H9 (cell line): ENCODE measurements at regions not wholly inside any gene's neighbourhood (a gene's known extent, or its start where the extent isn't known, plus 50 kb on each side); places are given as distances from the start of the nearest gene placed in this dataset.

Experiments used
- DNase-seq: peaks from one replicate; pipeline ENCODE4 v3.0.0-alpha.2; 2017
- H2AFZ ChIP-seq: one replicate; pipeline ENCODE4 v1.6.1; 2013; ENCODE audit warnings: mild to moderate bottlenecking, low read length, control low read depth, moderate library complexity
- H2AK5ac ChIP-seq: 2 replicates; pipeline ENCODE4 v1.6.1; 2013; ENCODE audit warnings: low read length, control low read depth, mixed read lengths; ENCODE audit not compliant: insufficient read length
- H2BK120ac ChIP-seq: one replicate; pipeline ENCODE4 v1.6.1; 2013; ENCODE audit warnings: low read depth, mild to moderate bottlenecking, low read length, control low read depth, inconsistent platforms; ENCODE audit not compliant: poor library complexity, severe bottlenecking
- H2BK12ac ChIP-seq: 2 replicates; pipeline ENCODE4 v1.6.1; 2013; ENCODE audit warnings: low read length, control low read depth, mixed read lengths, low read depth; ENCODE audit not compliant: insufficient read length
- H2BK15ac ChIP-seq: 2 replicates; pipeline ENCODE4 v1.6.1; 2013; ENCODE audit warnings: low read depth, low read length, control low read depth
- H2BK20ac ChIP-seq: one replicate; pipeline ENCODE4 v1.6.1; 2013; ENCODE audit warnings: low read depth, mild to moderate bottlenecking, low read length, control low read depth, inconsistent platforms; ENCODE audit not compliant: poor library complexity, severe bottlenecking
- H2BK5ac ChIP-seq: 2 replicates; pipeline ENCODE4 v1.6.1; 2013; ENCODE audit warnings: low read length, control low read depth, mixed read lengths; ENCODE audit not compliant: insufficient read length
- H3K14ac ChIP-seq: 2 replicates; pipeline ENCODE4 v1.6.1; 2013; ENCODE audit warnings: low read length, control low read depth; ENCODE audit not compliant: insufficient read depth
- H3K18ac ChIP-seq: 2 replicates; pipeline ENCODE4 v1.6.1; 2013; ENCODE audit warnings: low read depth, mild to moderate bottlenecking, mixed read lengths, low read length, control low read depth; ENCODE audit not compliant: insufficient read length
- H3K23ac ChIP-seq: 2 replicates; pipeline ENCODE4 v1.6.1; 2013; ENCODE audit warnings: low read length, control low read depth, mixed read lengths, low read depth; ENCODE audit not compliant: insufficient read length
- H3K23me2 ChIP-seq: 2 replicates; pipeline ENCODE4 v1.6.1; 2013; ENCODE audit warnings: low read depth, mild to moderate bottlenecking, mixed read lengths, low read length, control low read depth; ENCODE audit not compliant: insufficient read length, poor library complexity, severe bottlenecking
- H3K27ac ChIP-seq: 2 replicates; pipeline ENCODE4 v1.5.1; 2013; ENCODE audit warnings: low read length, control low read depth, mixed read lengths, low read depth; ENCODE audit not compliant: insufficient read length
- H3K27me3 ChIP-seq: 2 replicates; pipeline ENCODE4 v1.6.1; 2013; ENCODE audit warnings: low read length, control low read depth, inconsistent platforms; ENCODE audit not compliant: insufficient read depth
- H3K4ac ChIP-seq: 2 replicates; pipeline ENCODE4 v1.6.1; 2013; ENCODE audit warnings: low read depth, mild to moderate bottlenecking, control low read depth, inconsistent platforms, low read length, moderate library complexity
- H3K4me1 ChIP-seq: 2 replicates; pipeline ENCODE4 v1.6.1; 2013; ENCODE audit warnings: low read length, control low read depth, inconsistent platforms; ENCODE audit not compliant: insufficient read depth
- H3K4me2 ChIP-seq: 2 replicates; pipeline ENCODE4 v1.6.1; 2013; ENCODE audit warnings: low read length, control low read depth, mixed read lengths; ENCODE audit not compliant: insufficient read length, insufficient read depth
- H3K56ac ChIP-seq: 2 replicates; pipeline ENCODE4 v1.6.1; 2013; ENCODE audit warnings: low read depth, mild to moderate bottlenecking, mixed read lengths, low read length, control low read depth; ENCODE audit not compliant: insufficient read length
- H3K79me1 ChIP-seq: 2 replicates; pipeline ENCODE4 v1.6.1; 2013; ENCODE audit warnings: low read depth, mild to moderate bottlenecking, moderate library complexity, low read length, control low read depth, inconsistent platforms; ENCODE audit not compliant: insufficient read depth, poor library complexity, severe bottlenecking
- H3K79me2 ChIP-seq: 2 replicates; pipeline ENCODE4 v1.6.1; 2013; ENCODE audit warnings: low read length, control low read depth, inconsistent platforms; ENCODE audit not compliant: insufficient read depth
- H3K9ac ChIP-seq: 2 replicates; pipeline ENCODE4 v1.6.1; 2013; ENCODE audit warnings: low read length, control low read depth, mixed read lengths; ENCODE audit not compliant: insufficient read length; ENCODE audit errors: extremely low read depth
- H3K9me3 ChIP-seq: one replicate; pipeline ENCODE4 v1.6.1; 2013; ENCODE audit warnings: low read depth, low read length, inconsistent platforms; ENCODE audit not compliant: control insufficient read depth
- H3T11ph ChIP-seq: one replicate; pipeline ENCODE4 v1.6.1; 2013; ENCODE audit warnings: mild to moderate bottlenecking, low read length, control low read depth, inconsistent platforms
- H4K20me1 ChIP-seq: one replicate; pipeline ENCODE4 v1.6.1; 2013; ENCODE audit not compliant: control insufficient read depth, insufficient read length, insufficient read depth
- H4K5ac ChIP-seq: 2 replicates; pipeline ENCODE4 v1.6.1; 2013; ENCODE audit warnings: low read depth, mild to moderate bottlenecking, mixed read lengths, low read length, control low read depth; ENCODE audit not compliant: insufficient read length
- H4K8ac ChIP-seq: replicated peaks from 2 replicates; pipeline ENCODE4 v1.6.1; 2013; ENCODE audit warnings: low read length, control low read depth, mixed read lengths, low read depth; ENCODE audit not compliant: insufficient read length
- H4K91ac ChIP-seq: 2 replicates; pipeline ENCODE4 v1.6.1; 2013; ENCODE audit warnings: low read depth, mild to moderate bottlenecking, moderate library complexity, mixed read lengths, low read length, control low read depth; ENCODE audit not compliant: insufficient read length
- H3K27ac Mint-ChIP-seq, 3 experiments: 2 replicates in 2 of 3; 3 replicates in 1 of 3; pipeline ENCODE4 v1.8.0; 2020 to 2021; ENCODE audit warnings: mixed read lengths in 3 of 3, mild to moderate bottlenecking in 1 of 3, moderate library complexity in 1 of 3
- H3K27me3 Mint-ChIP-seq: 2 replicates; pipeline ENCODE4 v1.8.0; 2021; ENCODE audit warnings: low read depth, mild to moderate bottlenecking, moderate library complexity, mixed read lengths
- H3K36me3 Mint-ChIP-seq, 3 experiments: 2 replicates in 2 of 3; 3 replicates in 1 of 3; pipeline ENCODE4 v1.8.0; 2020 to 2021; ENCODE audit warnings: low read depth in 3 of 3, mixed read lengths in 3 of 3; ENCODE audit not compliant: insufficient read depth in 1 of 3
- H3K4me1 Mint-ChIP-seq, 2 experiments: 2 replicates each; pipeline ENCODE4 v1.8.0; 2020; ENCODE audit warnings: mixed read lengths in 2 of 2
- H3K4me3 Mint-ChIP-seq, 2 experiments: 2 replicates in 1 of 2; 3 replicates in 1 of 2; pipeline ENCODE4 v1.8.0; 2020 to 2021; ENCODE audit warnings: mild to moderate bottlenecking in 2 of 2, mixed read lengths in 2 of 2, moderate library complexity in 1 of 2
- H3K9me3 Mint-ChIP-seq, 2 experiments: 2 replicates in 1 of 2; 3 replicates in 1 of 2; pipeline ENCODE4 v1.8.0; 2020; ENCODE audit warnings: mild to moderate bottlenecking in 2 of 2, mixed read lengths in 2 of 2, moderate library complexity in 1 of 2
- CTCF ChIP-seq: fragments of 200-600 bp; sonication (generic); conservative IDR thresholded peaks from 3 replicates; pipeline ENCODE4 v1.8.0; 2021; ENCODE audit warnings: antibody characterized with exemption, mild to moderate bottlenecking
- WGBS: extraction: QIAGEN DNeasy Blood & Tissue Kit; methylation state at CpG from one replicate; pipeline ENCODE4 v1.1.7; 2013; ENCODE audit warnings: missing lambda C conversion rate, low lambda C conversion rate, mixed read lengths; ENCODE audit not compliant: insufficient read length; ENCODE audit errors: extremely low coverage; 5-methylcytosine and 5-hydroxymethylcytosine counted together

DNA sequence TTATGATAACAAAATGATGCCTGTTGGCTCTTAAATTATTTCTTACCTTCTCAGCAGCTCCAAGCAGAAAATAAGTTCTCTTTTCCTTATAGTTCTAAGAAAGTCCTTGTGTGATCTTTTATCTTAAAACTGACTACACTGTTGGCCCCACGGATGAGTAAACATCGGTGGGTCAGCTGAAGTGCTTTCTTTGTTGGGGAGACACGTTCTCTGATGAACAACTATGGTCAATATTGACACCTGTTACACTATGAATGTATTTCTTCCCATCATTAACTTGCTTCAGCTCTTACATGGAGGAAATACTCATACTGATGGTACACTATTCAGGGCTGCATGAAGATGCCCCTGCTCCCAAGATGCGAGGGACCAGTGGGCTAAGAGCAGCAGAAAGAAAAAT lies 110.8 kb upstream of the EEA1 start:
- H3K4me2 ChIP-seq, result no peak overlapping the region
- H3K18ac ChIP-seq, result no peak overlapping the region
- no peak overlapping the region for H3K4ac ChIP-seq
- no peak overlapping the region for H3K56ac ChIP-seq
- H3K4me3 Mint-ChIP-seq, result no peak overlapping the region
- no peaks in the 10 kb centered on the region for H3K79me2 ChIP-seq
- no peak overlapping the region for H3K14ac ChIP-seq
- no peaks in the 10 kb centered on the region for H3K9me3 ChIP-seq
- no peaks in the 10 kb centered on the region for H3K79me1 ChIP-seq
- no peaks in the 10 kb centered on the region for H3K9me3 Mint-ChIP-seq
- no peaks in the 10 kb centered on the region for H3K27me3 Mint-ChIP-seq
- no peak overlapping the region for H3K27ac ChIP-seq
- H2BK120ac ChIP-seq, result no peak overlapping the region
- H3K23me2 ChIP-seq, result no peaks in the 10 kb centered on the region
- no peak overlapping the region for H4K5ac ChIP-seq
- H4K20me1 ChIP-seq, result no peaks in the 10 kb centered on the region
- no peak overlapping the region for H4K8ac ChIP-seq
- TF ChIP-seq CTCF, result no peak
- DNase-seq, result no peak
- no peak overlapping the region for H2AFZ ChIP-seq
- H2BK20ac ChIP-seq, result no peak overlapping the region
- no peak overlapping the region for H4K91ac ChIP-seq
- no peak overlapping the region for H2BK5ac ChIP-seq
- WGBS, result no CpG with 5 or more reads among the region's 4 CpGs
- no peak overlapping the region for H3K9ac ChIP-seq
- H3K27me3 ChIP-seq, result no peaks in the 10 kb centered on the region
- no peak overlapping the region for H3T11ph ChIP-seq
- H3K4me1 ChIP-seq, result no peaks in the 10 kb centered on the region
- H3K23ac ChIP-seq, result no peak overlapping the region
- peaks cover 0 to 1% (median 0%) of the 10 kb centered on the region in 3 experiments; a peak in 2 of 7 replicates for H3K36me3 Mint-ChIP-seq
- peaks cover 0 to 2% of the 10 kb centered on the region in 2 experiments; a peak in 1 of 4 replicates for H3K4me1 Mint-ChIP-seq
- H3K27ac Mint-ChIP-seq, result no peak overlapping the region
- H2AK5ac ChIP-seq, result no peak overlapping the region
- H2BK15ac ChIP-seq, result no peak overlapping the region
- H2BK12ac ChIP-seq, result no peak overlapping the region
